ENCODE measurements at regions not wholly inside any gene's neighbourhood (a gene's known extent, or its start where the extent isn't known, plus 50 kb on each side); places are given as distances from the start of the nearest gene placed in this dataset.

DNA sequence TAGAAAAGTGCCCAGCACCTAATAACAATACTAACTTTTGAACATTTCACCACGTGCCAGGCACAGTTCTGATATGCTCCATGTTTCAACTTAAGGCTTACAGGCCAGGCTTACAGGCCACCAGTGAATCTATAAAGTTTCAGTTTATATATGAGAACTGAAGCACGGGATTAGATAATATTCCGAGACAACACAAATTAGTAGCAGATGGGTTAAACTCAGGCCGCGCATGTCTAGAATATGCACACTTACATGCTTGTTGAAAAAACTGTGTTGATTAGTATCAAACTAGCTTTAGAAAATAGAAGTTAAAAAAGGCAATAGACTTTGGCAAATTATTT is 587.9 kb downstream of the MTRR start:
- no peak for TF ChIP-seq POLR2AphosphoS5 (IDR thresholded peaks at IDR 0.05; ENCODE audit: low read depth, low read length)
- TF ChIP-seq, protein P1, sequence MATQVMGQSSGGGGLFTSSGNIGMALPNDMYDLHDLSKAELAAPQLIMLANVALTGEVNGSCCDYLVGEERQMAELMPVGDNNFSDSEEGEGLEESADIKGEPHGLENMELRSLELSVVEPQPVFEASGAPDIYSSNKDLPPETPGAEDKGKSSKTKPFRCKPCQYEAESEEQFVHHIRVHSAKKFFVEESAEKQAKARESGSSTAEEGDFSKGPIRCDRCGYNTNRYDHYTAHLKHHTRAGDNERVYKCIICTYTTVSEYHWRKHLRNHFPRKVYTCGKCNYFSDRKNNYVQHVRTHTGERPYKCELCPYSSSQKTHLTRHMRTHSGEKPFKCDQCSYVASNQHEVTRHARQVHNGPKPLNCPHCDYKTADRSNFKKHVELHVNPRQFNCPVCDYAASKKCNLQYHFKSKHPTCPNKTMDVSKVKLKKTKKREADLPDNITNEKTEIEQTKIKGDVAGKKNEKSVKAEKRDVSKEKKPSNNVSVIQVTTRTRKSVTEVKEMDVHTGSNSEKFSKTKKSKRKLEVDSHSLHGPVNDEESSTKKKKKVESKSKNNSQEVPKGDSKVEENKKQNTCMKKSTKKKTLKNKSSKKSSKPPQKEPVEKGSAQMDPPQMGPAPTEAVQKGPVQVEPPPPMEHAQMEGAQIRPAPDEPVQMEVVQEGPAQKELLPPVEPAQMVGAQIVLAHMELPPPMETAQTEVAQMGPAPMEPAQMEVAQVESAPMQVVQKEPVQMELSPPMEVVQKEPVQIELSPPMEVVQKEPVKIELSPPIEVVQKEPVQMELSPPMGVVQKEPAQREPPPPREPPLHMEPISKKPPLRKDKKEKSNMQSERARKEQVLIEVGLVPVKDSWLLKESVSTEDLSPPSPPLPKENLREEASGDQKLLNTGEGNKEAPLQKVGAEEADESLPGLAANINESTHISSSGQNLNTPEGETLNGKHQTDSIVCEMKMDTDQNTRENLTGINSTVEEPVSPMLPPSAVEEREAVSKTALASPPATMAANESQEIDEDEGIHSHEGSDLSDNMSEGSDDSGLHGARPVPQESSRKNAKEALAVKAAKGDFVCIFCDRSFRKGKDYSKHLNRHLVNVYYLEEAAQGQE (IDR thresholded peaks at IDR 0.05; ENCODE audit: insufficient read depth in 1 of 2, low read depth in 2 of 2, low read length in 2 of 2): no peak

Data from PFSK-1 (cell line).